IMR-90 (cell line): ENCODE measurements at regions not wholly inside any gene's neighbourhood (a gene's known extent, or its start where the extent isn't known, plus 50 kb on each side); places are given as distances from the start of the nearest gene placed in this dataset.
"Not testable (repeated sequence)": the region's sequence is repeated elsewhere in the genome, so short reads cannot be mapped to it uniquely, and the experiment has no call there.

Experiments used
- ATAC-seq: fragments of 200-7000 bp; cut with Tn5 transposase; 2 replicates; pipeline ENCODE4 v1.9.1; 2020; ENCODE audit warnings: low read depth, mild to moderate bottlenecking, moderate library complexity
- BruUV-seq: library from RNA; stranded (reverse); fragments of 400-500 nt; replicated peaks from 2 replicates; lab custom pipeline; 2021; lab: Mats Ljungman, UMichigan
- CTCF ChIA-PET: fragments of 300-600 bp; formaldehyde crosslinking; extraction: SDS; loops from one replicate; lab custom pipeline; 2021; ENCODE audit warnings: antibody characterized with exemption; lab: Yijun Ruan, JAX
- POLR2A ChIA-PET: fragments of 300-600 bp; sonication (Branson Sonifier 250); formaldehyde crosslinking; loops from one replicate; lab custom pipeline; 2022; ENCODE audit warnings: antibody characterized with exemption; ENCODE audit not compliant: unreplicated experiment; lab: Charles Lee
- DNase-seq: peaks from one replicate; pipeline ENCODE4 v3.0.0; 2013
- H2AFZ ChIP-seq: replicated peaks from 2 replicates; pipeline ENCODE3; 2013; ENCODE audit warnings: low read length, mild to moderate bottlenecking; ENCODE audit not compliant: poor library complexity
- H2AK5ac ChIP-seq: 2 replicates; pipeline ENCODE4 v1.6.1; 2013; ENCODE audit warnings: low read depth, low read length, inconsistent platforms
- H2AK9ac ChIP-seq: replicated peaks from 2 replicates; pipeline ENCODE3; 2013; ENCODE audit warnings: mild to moderate bottlenecking, low read depth, low read length, moderate library complexity; ENCODE audit not compliant: poor library complexity
- H2BK120ac ChIP-seq: 2 replicates; pipeline ENCODE4 v1.6.1; 2013; ENCODE audit warnings: low read depth, low read length, inconsistent platforms
- H2BK15ac ChIP-seq: 3 replicates; pipeline ENCODE4 v1.6.1; 2013; ENCODE audit warnings: low read depth, low read length, inconsistent platforms
- H2BK20ac ChIP-seq: 2 replicates; pipeline ENCODE4 v1.6.1; 2013; ENCODE audit warnings: low read depth, mild to moderate bottlenecking, inconsistent platforms, low read length, moderate library complexity
- H2BK5ac ChIP-seq: 2 replicates; pipeline ENCODE4 v1.6.1; 2013; ENCODE audit warnings: mild to moderate bottlenecking, low read depth, low read length, inconsistent platforms; ENCODE audit not compliant: poor library complexity, severe bottlenecking
- H3K14ac ChIP-seq: replicated peaks from 2 replicates; pipeline ENCODE4 v1.6.1; 2013; ENCODE audit warnings: low read depth, low read length, inconsistent platforms
- H3K18ac ChIP-seq: 2 replicates; pipeline ENCODE4 v1.6.1; 2013; ENCODE audit warnings: low read depth, low read length, control low read depth
- H3K23ac ChIP-seq: 2 replicates; pipeline ENCODE4 v1.6.1; 2013; ENCODE audit warnings: low read depth, low read length, inconsistent platforms
- H3K27ac ChIP-seq: 2 replicates; pipeline ENCODE4 v1.5.1; 2013; ENCODE audit warnings: mild to moderate bottlenecking, control low read depth, low read length; ENCODE audit not compliant: insufficient read depth
- H3K27me3 ChIP-seq: 2 replicates; pipeline ENCODE4 v1.6.1; 2013; ENCODE audit warnings: low read length; ENCODE audit not compliant: control insufficient read depth, insufficient read depth
- H3K36me3 ChIP-seq: 2 replicates; pipeline ENCODE4 v1.6.1; 2013; ENCODE audit warnings: low read length, mixed read lengths; ENCODE audit not compliant: control insufficient read depth, insufficient read depth
- H3K4ac ChIP-seq: 2 replicates; pipeline ENCODE4 v1.6.1; 2013; ENCODE audit warnings: low read depth, low read length, inconsistent platforms
- H3K4me1 ChIP-seq: 2 replicates; pipeline ENCODE4 v1.6.1; 2013; ENCODE audit warnings: low read length, mixed read lengths; ENCODE audit not compliant: control insufficient read depth, insufficient read depth
- H3K4me2 ChIP-seq: 2 replicates; pipeline ENCODE4 v1.6.1; 2013; ENCODE audit warnings: low read depth, mild to moderate bottlenecking, control low read depth, low read length, moderate library complexity
- H3K4me3 ChIP-seq: 2 replicates; pipeline ENCODE4 v1.5.1; 2013; ENCODE audit warnings: low read depth, mild to moderate bottlenecking, control low read depth, low read length, moderate library complexity; ENCODE audit not compliant: insufficient read depth
- H3K56ac ChIP-seq: 2 replicates; pipeline ENCODE4 v1.6.1; 2013; ENCODE audit warnings: low read length, inconsistent platforms; ENCODE audit not compliant: insufficient read depth; ENCODE audit errors: extremely low read depth
- H3K79me1 ChIP-seq, 2 experiments: 2 replicates each; pipeline ENCODE4 v1.6.1; 2013; ENCODE audit warnings: low read length in 2 of 2, inconsistent platforms in 1 of 2, low read depth in 1 of 2
- H3K9ac ChIP-seq: 2 replicates; pipeline ENCODE4 v1.6.1; 2013; ENCODE audit warnings: low read depth, low read length, control low read depth
- H3K9me1 ChIP-seq: 2 replicates; pipeline ENCODE4 v1.6.1; 2013; ENCODE audit warnings: low read length, inconsistent platforms; ENCODE audit not compliant: insufficient read depth
- H3K9me3 ChIP-seq: 2 replicates; pipeline ENCODE4 v1.6.1; 2013; ENCODE audit warnings: low read length; ENCODE audit not compliant: control insufficient read depth, insufficient read depth
- H4K20me1 ChIP-seq: 2 replicates; pipeline ENCODE4 v1.6.1; 2013; ENCODE audit warnings: low read length, inconsistent platforms; ENCODE audit not compliant: insufficient read depth
- H4K5ac ChIP-seq: 2 replicates; pipeline ENCODE4 v1.6.1; 2013; ENCODE audit warnings: mild to moderate bottlenecking, low read depth, low read length, control low read depth
- H4K8ac ChIP-seq, 2 experiments: 2 replicates each; pipeline ENCODE4 v1.6.1; 2013; ENCODE audit warnings: low read depth in 2 of 2, low read length in 2 of 2, control low read depth in 1 of 2, inconsistent platforms in 1 of 2
- H4K91ac ChIP-seq: 2 replicates; pipeline ENCODE4 v1.6.1; 2013; ENCODE audit warnings: low read depth, low read length, inconsistent platforms; ENCODE audit not compliant: insufficient read depth
- WGBS, 2 experiments: methylation state at CpG; one replicate each; pipeline versions ENCODE4 v1.1.5 to v1.1.7; 2013; ENCODE audit warnings: missing lambda C conversion rate in 2 of 2; ENCODE audit not compliant: insufficient read length in 1 of 2; ENCODE audit errors: extremely low coverage in 2 of 2; 5-methylcytosine and 5-hydroxymethylcytosine counted together
- dilution Hi-C: fragments of 300-500 bp; cut with HindIII; formaldehyde crosslinking; loops from one replicate; pipeline ENCODE4 v1.14.3; 2018; ENCODE audit warnings: low sequenced_read_pairs; ENCODE audit not compliant: unreplicated experiment
- in situ Hi-C: fragments of 300-500 bp; cut with MboI; formaldehyde crosslinking; loops from 3 replicates; pipeline ENCODE4 v1.14.3; 2019; ENCODE audit warnings: low sequenced_read_pairs, inconsistent platforms, mixed read lengths
- intact Hi-C: fragments of 100-400 bp; cut with micrococcal nuclease; formaldehyde crosslinking; loops from 2 replicates; pipeline ENCODE4 v1.10.0; 2022

DNA sequence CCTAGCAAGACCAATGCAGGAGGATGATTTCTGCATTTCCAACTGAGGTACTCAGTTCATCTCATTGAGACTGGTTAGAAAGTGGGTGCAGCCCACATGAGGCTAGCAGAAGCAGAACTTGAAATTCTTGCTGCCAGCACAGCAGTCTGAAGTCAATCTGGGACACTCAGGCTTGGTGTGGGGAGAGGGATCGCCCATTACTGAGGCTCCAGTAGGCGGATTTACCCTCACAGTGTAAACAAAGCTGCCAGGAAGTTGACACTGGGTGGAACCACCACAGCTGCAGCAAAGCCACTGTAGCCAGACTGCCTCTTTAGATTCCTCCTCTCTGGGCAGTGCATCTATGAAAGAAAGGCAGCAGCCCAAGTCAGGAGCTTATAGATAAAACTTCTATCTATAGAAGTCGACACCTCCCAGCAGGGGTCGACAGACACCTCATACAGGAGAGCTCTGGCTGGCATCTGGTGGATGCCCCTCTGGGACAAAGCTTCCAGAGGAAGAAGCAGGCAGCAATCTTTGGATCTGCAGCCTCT, 1793.4 kb downstream of the OLFM4 start:
- DNase-seq, H2BK15ac ChIP-seq, H4K20me1 ChIP-seq, dilution Hi-C loops, H2AK9ac ChIP-seq, H4K91ac ChIP-seq, H3K18ac ChIP-seq, H3K4ac ChIP-seq, H4K8ac ChIP-seq, H2BK20ac ChIP-seq, CTCF ChIA-PET, H2BK5ac ChIP-seq, H3K9me1 ChIP-seq, in situ Hi-C loops, H4K5ac ChIP-seq, H3K36me3 ChIP-seq, H3K27me3 ChIP-seq, H3K9ac ChIP-seq, H2AK5ac ChIP-seq, H3K4me3 ChIP-seq, H2AFZ ChIP-seq, POLR2A ChIA-PET, intact Hi-C loops, H3K23ac ChIP-seq, H3K56ac ChIP-seq, ATAC-seq, BruUV-seq, H2BK120ac ChIP-seq, H3K14ac ChIP-seq, H3K4me2 ChIP-seq, H3K79me1 ChIP-seq, H3K4me1 ChIP-seq, H3K27ac ChIP-seq: not testable (repeated sequence)
- WGBS, 2 experiments: no CpG with 5 or more reads among the region's 4 CpGs
- H3K9me3 ChIP-seq: peaks cover 19% of the 10 kb centered on the region

- H3K56ac ChIP-seq, H3K9me1 ChIP-seq, H3K9me3 ChIP-seq, H2BK20ac ChIP-seq, H3K4ac ChIP-seq, intact Hi-C loops, H2AK5ac ChIP-seq, H3K4me2 ChIP-seq, H2AFZ ChIP-seq, H4K5ac ChIP-seq, H4K20me1 ChIP-seq, in situ Hi-C loops, H4K8ac ChIP-seq, H3K23ac ChIP-seq, CTCF ChIA-PET, H2BK5ac ChIP-seq, H3K18ac ChIP-seq, DNase-seq, H4K91ac ChIP-seq, POLR2A ChIA-PET, H3K27me3 ChIP-seq, H2BK120ac ChIP-seq, BruUV-seq, H3K79me1 ChIP-seq, H2BK15ac ChIP-seq, H3K4me1 ChIP-seq, H3K14ac ChIP-seq, H3K9ac ChIP-seq, H3K27ac ChIP-seq, dilution Hi-C loops, H3K36me3 ChIP-seq, ATAC-seq, H3K4me3 ChIP-seq, H2AK9ac ChIP-seq: not testable (repeated sequence)
- WGBS, 2 experiments: 67% methylated on average over 6 of the region's 28 CpGs; no CpG with 5 or more reads in 1 of the 2 experiments
These were observed 1800.9 kb downstream of the OLFM4 start for GRCh38 chr13:54829391-54830068.
